ENCODE measurements at regions not wholly inside any gene's neighbourhood (a gene's known extent, or its start where the extent isn't known, plus 50 kb on each side); places are given as distances from the start of the nearest gene placed in this dataset.

DNA sequence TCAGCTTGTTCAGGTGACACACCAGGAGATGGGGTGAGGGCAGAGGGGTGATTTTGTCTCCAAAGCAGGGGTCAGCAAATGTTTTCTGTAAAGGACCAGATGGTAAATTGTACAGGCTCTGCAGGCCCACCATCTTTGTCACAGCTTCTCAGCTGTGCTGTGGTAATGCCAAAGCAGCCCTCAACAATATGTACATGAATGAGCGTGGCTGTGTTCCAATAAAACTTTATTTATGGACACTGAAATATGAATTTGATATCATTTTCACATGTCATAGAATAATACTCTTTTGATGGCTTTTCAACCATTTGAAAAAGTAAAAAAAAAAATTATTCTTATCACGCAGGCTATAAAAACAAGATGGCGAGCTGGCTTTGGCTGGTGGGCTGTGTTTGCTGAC lies 206.4 kb upstream of the RPL38 start:
- TF ChIP-seq POLR2AphosphoS5 (IDR thresholded peaks at IDR 0.05; ENCODE audit: borderline replicate concordance, low read depth, low read length) (no peak), EZH2 (IDR thresholded peaks at IDR 0.05) (no peak)

Measured in SK-N-MC (cell line).